ENCODE measurements at regions not wholly inside any gene's neighbourhood (a gene's known extent, or its start where the extent isn't known, plus 50 kb on each side); places are given as distances from the start of the nearest gene placed in this dataset.
"Not testable (repeated sequence)": the region's sequence is repeated elsewhere in the genome, so short reads cannot be mapped to it uniquely, and the experiment has no call there.

DNA sequence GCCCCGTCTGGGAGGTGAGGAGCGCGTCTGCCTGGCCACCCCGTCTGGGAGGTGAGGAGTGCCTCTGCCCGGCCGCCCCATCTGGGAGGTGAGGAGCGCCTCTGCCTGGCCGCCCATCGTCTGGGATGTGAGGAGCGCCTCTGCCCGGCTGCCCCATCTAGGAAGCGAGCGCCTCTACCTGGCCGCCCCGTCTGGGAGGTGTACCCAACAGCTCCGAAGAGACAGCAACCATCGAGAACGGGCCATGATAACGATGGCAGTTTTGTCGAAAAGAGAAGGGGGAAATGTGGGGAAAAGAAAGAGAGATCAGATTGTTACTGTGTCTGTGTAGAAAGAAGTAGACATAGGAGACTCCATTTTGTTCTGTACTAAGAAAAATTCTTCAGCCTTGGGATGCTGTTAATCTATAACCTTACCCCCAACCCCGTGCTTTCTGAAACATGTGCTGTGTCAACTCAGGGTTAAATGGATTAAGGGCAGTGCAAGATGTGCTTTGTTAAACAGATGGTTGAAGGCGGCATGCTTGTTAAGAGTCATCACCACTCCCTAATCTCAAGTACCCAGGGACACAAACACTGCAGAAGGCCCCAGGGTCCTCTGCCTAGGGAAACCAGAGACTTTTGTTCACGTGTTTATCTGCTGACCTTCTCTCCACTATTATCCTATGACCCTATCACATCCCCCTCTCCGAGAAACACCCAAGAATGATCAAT lies 137.0 kb upstream of the PALMD start:
- TF ChIP-seq, protein P1, sequence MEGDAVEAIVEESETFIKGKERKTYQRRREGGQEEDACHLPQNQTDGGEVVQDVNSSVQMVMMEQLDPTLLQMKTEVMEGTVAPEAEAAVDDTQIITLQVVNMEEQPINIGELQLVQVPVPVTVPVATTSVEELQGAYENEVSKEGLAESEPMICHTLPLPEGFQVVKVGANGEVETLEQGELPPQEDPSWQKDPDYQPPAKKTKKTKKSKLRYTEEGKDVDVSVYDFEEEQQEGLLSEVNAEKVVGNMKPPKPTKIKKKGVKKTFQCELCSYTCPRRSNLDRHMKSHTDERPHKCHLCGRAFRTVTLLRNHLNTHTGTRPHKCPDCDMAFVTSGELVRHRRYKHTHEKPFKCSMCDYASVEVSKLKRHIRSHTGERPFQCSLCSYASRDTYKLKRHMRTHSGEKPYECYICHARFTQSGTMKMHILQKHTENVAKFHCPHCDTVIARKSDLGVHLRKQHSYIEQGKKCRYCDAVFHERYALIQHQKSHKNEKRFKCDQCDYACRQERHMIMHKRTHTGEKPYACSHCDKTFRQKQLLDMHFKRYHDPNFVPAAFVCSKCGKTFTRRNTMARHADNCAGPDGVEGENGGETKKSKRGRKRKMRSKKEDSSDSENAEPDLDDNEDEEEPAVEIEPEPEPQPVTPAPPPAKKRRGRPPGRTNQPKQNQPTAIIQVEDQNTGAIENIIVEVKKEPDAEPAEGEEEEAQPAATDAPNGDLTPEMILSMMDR (IDR thresholded peaks at IDR 0.05), result not testable (repeated sequence)
- TF ChIP-seq POLR2A (IDR thresholded peaks at IDR 0.05), result not testable (repeated sequence)

Data from vagina (tissue), 2 donors.